SK-N-SH (cell line): ENCODE measurements at regions not wholly inside any gene's neighbourhood (a gene's known extent, or its start where the extent isn't known, plus 50 kb on each side); places are given as distances from the start of the nearest gene placed in this dataset.

Source experiments
- FOXM1 ChIP-seq: IDR thresholded peaks from 2 replicates; pipeline ENCODE4 v1.4.0; 2012; ENCODE audit warnings: low read depth, mild to moderate bottlenecking
- MXI1 ChIP-seq: IDR thresholded peaks from 2 replicates; pipeline ENCODE4 v1.6.1; 2012; ENCODE audit warnings: mild to moderate bottlenecking, low read depth, low read length, improper control_type of control experiment
- NRF1 ChIP-seq: IDR thresholded peaks from 2 replicates; pipeline ENCODE4 v1.6.1; 2012; ENCODE audit warnings: low read depth, mild to moderate bottlenecking, low read length
- RAD21 ChIP-seq: IDR thresholded peaks from 2 replicates; pipeline ENCODE4 v1.6.1; 2012; ENCODE audit warnings: mild to moderate bottlenecking, low read length
- TAF1 ChIP-seq: IDR thresholded peaks from 2 replicates; pipeline ENCODE4 v1.6.1; 2012; ENCODE audit warnings: low read depth, mild to moderate bottlenecking, low read length, moderate library complexity, borderline replicate concordance
- TEAD4 ChIP-seq: IDR thresholded peaks from 2 replicates; pipeline ENCODE4 v1.4.0; 2012; ENCODE audit warnings: mild to moderate bottlenecking, borderline replicate concordance; ENCODE audit not compliant: insufficient read depth
- TF ChIP-seq, protein P1 (sequence below): fragments of 200-600 bp; sonication (generic); IDR thresholded peaks from 2 replicates; pipeline ENCODE4 v1.6.1; 2017; ENCODE audit warnings: antibody characterized with exemption, mild to moderate bottlenecking, moderate library complexity
- TF ChIP-seq, protein P2 (sequence below): fragments of 150-350 bp; IDR thresholded peaks from 2 replicates; pipeline ENCODE4 v1.6.1; 2017; ENCODE audit warnings: antibody characterized with exemption, low read length, low read depth, borderline replicate concordance
- TF ChIP-seq, protein P3 (sequence below): IDR thresholded peaks from 2 replicates; pipeline ENCODE4 v1.4.0; 2012; ENCODE audit warnings: low read depth, borderline replicate concordance

DNA sequence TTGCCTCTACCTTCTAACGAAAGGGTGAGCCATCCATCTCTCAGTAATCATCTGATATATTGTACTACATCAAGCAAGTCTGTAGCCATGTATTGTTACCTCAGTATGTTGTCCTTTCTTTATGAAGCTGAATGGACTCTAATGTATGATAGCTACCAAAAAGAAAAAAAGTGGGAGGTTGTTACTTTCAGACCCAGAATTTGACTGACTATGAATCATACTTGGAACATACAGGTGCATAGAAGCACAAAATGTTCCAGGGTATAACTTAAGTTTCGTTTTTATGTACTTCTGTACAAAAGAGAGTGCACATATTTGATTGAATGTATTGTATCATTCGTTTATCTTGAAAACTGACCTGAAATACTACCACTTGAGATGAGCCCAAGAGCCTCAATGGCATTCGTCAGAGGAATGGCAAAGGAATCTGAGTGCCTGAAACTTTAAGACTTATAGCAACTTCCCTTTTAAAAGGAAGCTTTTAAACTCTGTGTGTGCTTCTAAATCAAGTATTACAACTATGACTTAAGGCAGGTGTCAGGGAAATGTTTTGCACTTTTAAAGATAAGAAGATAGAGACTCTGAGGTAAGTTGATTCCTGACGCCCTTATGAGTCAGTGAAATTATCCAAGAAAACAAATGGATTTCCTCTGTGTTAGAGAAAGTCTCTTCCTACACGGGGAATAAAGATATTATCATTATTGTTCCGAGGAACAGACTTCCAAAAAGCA is 951.5 kb downstream of the GALC start:
- TF ChIP-seq, protein P1, sequence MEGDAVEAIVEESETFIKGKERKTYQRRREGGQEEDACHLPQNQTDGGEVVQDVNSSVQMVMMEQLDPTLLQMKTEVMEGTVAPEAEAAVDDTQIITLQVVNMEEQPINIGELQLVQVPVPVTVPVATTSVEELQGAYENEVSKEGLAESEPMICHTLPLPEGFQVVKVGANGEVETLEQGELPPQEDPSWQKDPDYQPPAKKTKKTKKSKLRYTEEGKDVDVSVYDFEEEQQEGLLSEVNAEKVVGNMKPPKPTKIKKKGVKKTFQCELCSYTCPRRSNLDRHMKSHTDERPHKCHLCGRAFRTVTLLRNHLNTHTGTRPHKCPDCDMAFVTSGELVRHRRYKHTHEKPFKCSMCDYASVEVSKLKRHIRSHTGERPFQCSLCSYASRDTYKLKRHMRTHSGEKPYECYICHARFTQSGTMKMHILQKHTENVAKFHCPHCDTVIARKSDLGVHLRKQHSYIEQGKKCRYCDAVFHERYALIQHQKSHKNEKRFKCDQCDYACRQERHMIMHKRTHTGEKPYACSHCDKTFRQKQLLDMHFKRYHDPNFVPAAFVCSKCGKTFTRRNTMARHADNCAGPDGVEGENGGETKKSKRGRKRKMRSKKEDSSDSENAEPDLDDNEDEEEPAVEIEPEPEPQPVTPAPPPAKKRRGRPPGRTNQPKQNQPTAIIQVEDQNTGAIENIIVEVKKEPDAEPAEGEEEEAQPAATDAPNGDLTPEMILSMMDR: no peak
- no peak for TF ChIP-seq TAF1
- TF ChIP-seq RAD21: no peak
- TF ChIP-seq, protein P2, sequence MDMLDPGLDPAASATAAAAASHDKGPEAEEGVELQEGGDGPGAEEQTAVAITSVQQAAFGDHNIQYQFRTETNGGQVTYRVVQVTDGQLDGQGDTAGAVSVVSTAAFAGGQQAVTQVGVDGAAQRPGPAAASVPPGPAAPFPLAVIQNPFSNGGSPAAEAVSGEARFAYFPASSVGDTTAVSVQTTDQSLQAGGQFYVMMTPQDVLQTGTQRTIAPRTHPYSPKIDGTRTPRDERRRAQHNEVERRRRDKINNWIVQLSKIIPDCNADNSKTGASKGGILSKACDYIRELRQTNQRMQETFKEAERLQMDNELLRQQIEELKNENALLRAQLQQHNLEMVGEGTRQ: no peak
- TF ChIP-seq NRF1: no peak
- no peak for TF ChIP-seq TEAD4
- TF ChIP-seq FOXM1: no peak
- TF ChIP-seq, protein P3, sequence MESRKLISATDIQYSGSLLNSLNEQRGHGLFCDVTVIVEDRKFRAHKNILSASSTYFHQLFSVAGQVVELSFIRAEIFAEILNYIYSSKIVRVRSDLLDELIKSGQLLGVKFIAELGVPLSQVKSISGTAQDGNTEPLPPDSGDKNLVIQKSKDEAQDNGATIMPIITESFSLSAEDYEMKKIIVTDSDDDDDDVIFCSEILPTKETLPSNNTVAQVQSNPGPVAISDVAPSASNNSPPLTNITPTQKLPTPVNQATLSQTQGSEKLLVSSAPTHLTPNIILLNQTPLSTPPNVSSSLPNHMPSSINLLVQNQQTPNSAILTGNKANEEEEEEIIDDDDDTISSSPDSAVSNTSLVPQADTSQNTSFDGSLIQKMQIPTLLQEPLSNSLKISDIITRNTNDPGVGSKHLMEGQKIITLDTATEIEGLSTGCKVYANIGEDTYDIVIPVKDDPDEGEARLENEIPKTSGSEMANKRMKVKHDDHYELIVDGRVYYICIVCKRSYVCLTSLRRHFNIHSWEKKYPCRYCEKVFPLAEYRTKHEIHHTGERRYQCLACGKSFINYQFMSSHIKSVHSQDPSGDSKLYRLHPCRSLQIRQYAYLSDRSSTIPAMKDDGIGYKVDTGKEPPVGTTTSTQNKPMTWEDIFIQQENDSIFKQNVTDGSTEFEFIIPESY: no peak
- TF ChIP-seq MXI1: no peak
